SK-N-SH (cell line): ENCODE measurements at regions not wholly inside any gene's neighbourhood (a gene's known extent, or its start where the extent isn't known, plus 50 kb on each side); places are given as distances from the start of the nearest gene placed in this dataset.

Experiments
- CHD2 ChIP-seq: fragments of 150-350 bp; IDR thresholded peaks from 2 replicates; pipeline ENCODE4 v1.6.1; 2018; ENCODE audit warnings: low read length; ENCODE audit not compliant: partially characterized antibody
- ELF1 ChIP-seq: IDR thresholded peaks from 2 replicates; pipeline ENCODE4 v1.4.0; 2012
- EP300 ChIP-seq, 2 experiments: IDR thresholded peaks; 2 replicates each; pipeline versions ENCODE4 v1.4.0 to v1.6.1; 2012; ENCODE audit warnings: borderline replicate concordance in 1 of 2, low read depth in 1 of 2, low read length in 1 of 2
- FOSL2 ChIP-seq: IDR thresholded peaks from 2 replicates; pipeline ENCODE4 v1.4.0; 2012; ENCODE audit warnings: low read depth, mild to moderate bottlenecking, moderate library complexity, borderline replicate concordance
- POLR2AphosphoS5 ChIP-seq: IDR thresholded peaks from 2 replicates; pipeline ENCODE4 v1.6.1; 2012; ENCODE audit warnings: low read depth, low read length
- SMC3 ChIP-seq: IDR thresholded peaks from 2 replicates; pipeline ENCODE4 v1.6.1; 2012; ENCODE audit warnings: low read depth, low read length, improper control_type of control experiment
- TAF1 ChIP-seq: IDR thresholded peaks from 2 replicates; pipeline ENCODE4 v1.6.1; 2012; ENCODE audit warnings: low read depth, mild to moderate bottlenecking, low read length, moderate library complexity, borderline replicate concordance
- USF2 ChIP-seq: fragments of 150-350 bp; IDR thresholded peaks from 2 replicates; pipeline ENCODE4 v1.6.1; 2017; ENCODE audit warnings: antibody characterized with exemption, low read length, low read depth, borderline replicate concordance
- TF ChIP-seq, protein P1 (sequence below): IDR thresholded peaks from 2 replicates; pipeline ENCODE4 v1.4.0; 2012; ENCODE audit warnings: low read depth, borderline replicate concordance
- TF ChIP-seq, protein P2 (sequence below): fragments of 200-600 bp; sonication (generic); IDR thresholded peaks from 2 replicates; pipeline ENCODE4 v1.6.1; 2017; ENCODE audit warnings: antibody characterized with exemption, mild to moderate bottlenecking, moderate library complexity
- TF ChIP-seq, protein P3 (sequence below): IDR thresholded peaks from 2 replicates; pipeline ENCODE4 v1.6.1; 2012; ENCODE audit warnings: mild to moderate bottlenecking, low read depth, low read length, moderate library complexity
- TF ChIP-seq, protein P4 (sequence below): IDR thresholded peaks from 2 replicates; pipeline ENCODE4; 2012
- TF ChIP-seq, protein P5 (sequence below): IDR thresholded peaks from 2 replicates; pipeline ENCODE4 v1.4.0; 2012; ENCODE audit warnings: low read depth

DNA sequence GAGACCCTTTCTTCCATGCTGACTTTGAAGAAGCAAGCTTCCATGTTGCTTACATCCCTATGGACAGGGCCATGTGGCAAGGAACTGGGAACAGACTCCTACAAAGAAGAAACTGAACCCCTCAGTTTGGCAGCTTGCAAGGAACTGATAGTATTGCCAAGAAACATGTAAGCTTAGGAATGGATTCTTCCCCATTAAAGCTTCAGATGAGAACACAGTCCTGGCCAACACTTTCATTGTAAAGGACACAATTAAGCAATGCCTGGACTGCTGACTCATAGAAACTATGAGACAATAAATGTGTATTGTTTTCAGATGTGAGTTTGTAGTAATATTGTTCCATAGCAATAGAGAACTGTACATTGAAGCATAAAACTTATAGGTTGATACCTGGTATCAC is 82.4 kb downstream of the AASDHPPT start:
- TF ChIP-seq SMC3 = no peak
- TF ChIP-seq USF2 = no peak
- TF ChIP-seq, protein P1, sequence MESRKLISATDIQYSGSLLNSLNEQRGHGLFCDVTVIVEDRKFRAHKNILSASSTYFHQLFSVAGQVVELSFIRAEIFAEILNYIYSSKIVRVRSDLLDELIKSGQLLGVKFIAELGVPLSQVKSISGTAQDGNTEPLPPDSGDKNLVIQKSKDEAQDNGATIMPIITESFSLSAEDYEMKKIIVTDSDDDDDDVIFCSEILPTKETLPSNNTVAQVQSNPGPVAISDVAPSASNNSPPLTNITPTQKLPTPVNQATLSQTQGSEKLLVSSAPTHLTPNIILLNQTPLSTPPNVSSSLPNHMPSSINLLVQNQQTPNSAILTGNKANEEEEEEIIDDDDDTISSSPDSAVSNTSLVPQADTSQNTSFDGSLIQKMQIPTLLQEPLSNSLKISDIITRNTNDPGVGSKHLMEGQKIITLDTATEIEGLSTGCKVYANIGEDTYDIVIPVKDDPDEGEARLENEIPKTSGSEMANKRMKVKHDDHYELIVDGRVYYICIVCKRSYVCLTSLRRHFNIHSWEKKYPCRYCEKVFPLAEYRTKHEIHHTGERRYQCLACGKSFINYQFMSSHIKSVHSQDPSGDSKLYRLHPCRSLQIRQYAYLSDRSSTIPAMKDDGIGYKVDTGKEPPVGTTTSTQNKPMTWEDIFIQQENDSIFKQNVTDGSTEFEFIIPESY = no peak
- TF ChIP-seq, protein P2, sequence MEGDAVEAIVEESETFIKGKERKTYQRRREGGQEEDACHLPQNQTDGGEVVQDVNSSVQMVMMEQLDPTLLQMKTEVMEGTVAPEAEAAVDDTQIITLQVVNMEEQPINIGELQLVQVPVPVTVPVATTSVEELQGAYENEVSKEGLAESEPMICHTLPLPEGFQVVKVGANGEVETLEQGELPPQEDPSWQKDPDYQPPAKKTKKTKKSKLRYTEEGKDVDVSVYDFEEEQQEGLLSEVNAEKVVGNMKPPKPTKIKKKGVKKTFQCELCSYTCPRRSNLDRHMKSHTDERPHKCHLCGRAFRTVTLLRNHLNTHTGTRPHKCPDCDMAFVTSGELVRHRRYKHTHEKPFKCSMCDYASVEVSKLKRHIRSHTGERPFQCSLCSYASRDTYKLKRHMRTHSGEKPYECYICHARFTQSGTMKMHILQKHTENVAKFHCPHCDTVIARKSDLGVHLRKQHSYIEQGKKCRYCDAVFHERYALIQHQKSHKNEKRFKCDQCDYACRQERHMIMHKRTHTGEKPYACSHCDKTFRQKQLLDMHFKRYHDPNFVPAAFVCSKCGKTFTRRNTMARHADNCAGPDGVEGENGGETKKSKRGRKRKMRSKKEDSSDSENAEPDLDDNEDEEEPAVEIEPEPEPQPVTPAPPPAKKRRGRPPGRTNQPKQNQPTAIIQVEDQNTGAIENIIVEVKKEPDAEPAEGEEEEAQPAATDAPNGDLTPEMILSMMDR = no peak
- no peak for TF ChIP-seq FOSL2
- TF ChIP-seq, protein P3, sequence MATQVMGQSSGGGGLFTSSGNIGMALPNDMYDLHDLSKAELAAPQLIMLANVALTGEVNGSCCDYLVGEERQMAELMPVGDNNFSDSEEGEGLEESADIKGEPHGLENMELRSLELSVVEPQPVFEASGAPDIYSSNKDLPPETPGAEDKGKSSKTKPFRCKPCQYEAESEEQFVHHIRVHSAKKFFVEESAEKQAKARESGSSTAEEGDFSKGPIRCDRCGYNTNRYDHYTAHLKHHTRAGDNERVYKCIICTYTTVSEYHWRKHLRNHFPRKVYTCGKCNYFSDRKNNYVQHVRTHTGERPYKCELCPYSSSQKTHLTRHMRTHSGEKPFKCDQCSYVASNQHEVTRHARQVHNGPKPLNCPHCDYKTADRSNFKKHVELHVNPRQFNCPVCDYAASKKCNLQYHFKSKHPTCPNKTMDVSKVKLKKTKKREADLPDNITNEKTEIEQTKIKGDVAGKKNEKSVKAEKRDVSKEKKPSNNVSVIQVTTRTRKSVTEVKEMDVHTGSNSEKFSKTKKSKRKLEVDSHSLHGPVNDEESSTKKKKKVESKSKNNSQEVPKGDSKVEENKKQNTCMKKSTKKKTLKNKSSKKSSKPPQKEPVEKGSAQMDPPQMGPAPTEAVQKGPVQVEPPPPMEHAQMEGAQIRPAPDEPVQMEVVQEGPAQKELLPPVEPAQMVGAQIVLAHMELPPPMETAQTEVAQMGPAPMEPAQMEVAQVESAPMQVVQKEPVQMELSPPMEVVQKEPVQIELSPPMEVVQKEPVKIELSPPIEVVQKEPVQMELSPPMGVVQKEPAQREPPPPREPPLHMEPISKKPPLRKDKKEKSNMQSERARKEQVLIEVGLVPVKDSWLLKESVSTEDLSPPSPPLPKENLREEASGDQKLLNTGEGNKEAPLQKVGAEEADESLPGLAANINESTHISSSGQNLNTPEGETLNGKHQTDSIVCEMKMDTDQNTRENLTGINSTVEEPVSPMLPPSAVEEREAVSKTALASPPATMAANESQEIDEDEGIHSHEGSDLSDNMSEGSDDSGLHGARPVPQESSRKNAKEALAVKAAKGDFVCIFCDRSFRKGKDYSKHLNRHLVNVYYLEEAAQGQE = no peak
- TF ChIP-seq, protein P4, sequence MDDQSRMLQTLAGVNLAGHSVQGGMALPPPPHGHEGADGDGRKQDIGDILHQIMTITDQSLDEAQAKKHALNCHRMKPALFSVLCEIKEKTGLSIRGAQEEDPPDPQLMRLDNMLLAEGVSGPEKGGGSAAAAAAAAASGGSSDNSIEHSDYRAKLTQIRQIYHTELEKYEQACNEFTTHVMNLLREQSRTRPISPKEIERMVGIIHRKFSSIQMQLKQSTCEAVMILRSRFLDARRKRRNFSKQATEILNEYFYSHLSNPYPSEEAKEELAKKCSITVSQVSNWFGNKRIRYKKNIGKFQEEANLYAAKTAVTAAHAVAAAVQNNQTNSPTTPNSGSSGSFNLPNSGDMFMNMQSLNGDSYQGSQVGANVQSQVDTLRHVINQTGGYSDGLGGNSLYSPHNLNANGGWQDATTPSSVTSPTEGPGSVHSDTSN = no peak
- TF ChIP-seq, protein P5, sequence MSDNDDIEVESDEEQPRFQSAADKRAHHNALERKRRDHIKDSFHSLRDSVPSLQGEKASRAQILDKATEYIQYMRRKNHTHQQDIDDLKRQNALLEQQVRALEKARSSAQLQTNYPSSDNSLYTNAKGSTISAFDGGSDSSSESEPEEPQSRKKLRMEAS = no peak
- no peak for TF ChIP-seq POLR2AphosphoS5
- TF ChIP-seq EP300 (IDR thresholded peaks at IDR 0.05; ENCODE audit: borderline replicate concordance in 1 of 2, low read depth in 1 of 2, low read length in 1 of 2) = no peak
- TF ChIP-seq CHD2 = no peak
- no peak for TF ChIP-seq ELF1
- no peak for TF ChIP-seq TAF1
